Mesenchymal stem cell (in vitro differentiated cells and primary cell): ENCODE measurements at regions not wholly inside any gene's neighbourhood (a gene's known extent, or its start where the extent isn't known, plus 50 kb on each side); places are given as distances from the start of the nearest gene placed in this dataset.

Experiments used
- DNase-seq: peaks from one replicate; pipeline ENCODE4 v3.0.0-alpha.2; 2013
- H2AFZ ChIP-seq: one replicate; pipeline ENCODE4 v1.6.1; 2013; ENCODE audit warnings: low read depth, mild to moderate bottlenecking, control low read depth, inconsistent platforms, low read length, moderate library complexity
- H2AK5ac ChIP-seq: 2 replicates; pipeline ENCODE4 v1.6.1; 2013; ENCODE audit warnings: low read length, moderate library complexity, mild to moderate bottlenecking, inconsistent platforms; ENCODE audit not compliant: severe bottlenecking
- H2BK120ac ChIP-seq: one replicate; pipeline ENCODE4 v1.6.1; 2013; ENCODE audit warnings: low read depth, mild to moderate bottlenecking, inconsistent platforms, low read length, moderate library complexity
- H2BK12ac ChIP-seq, 2 experiments: one replicate each; pipeline ENCODE4 v1.6.1; 2013; ENCODE audit warnings: inconsistent platforms in 2 of 2, low read length in 2 of 2, mild to moderate bottlenecking in 2 of 2, moderate library complexity in 2 of 2, control low read depth in 1 of 2
- H2BK15ac ChIP-seq: one replicate; pipeline ENCODE4 v1.6.1; 2013; ENCODE audit warnings: mild to moderate bottlenecking, low read depth, inconsistent platforms; ENCODE audit not compliant: poor library complexity, severe bottlenecking
- H2BK5ac ChIP-seq: 2 replicates; pipeline ENCODE4 v1.6.1; 2013; ENCODE audit warnings: low read depth, mild to moderate bottlenecking, low read length, control low read depth, inconsistent platforms; ENCODE audit not compliant: poor library complexity, severe bottlenecking
- H3K14ac ChIP-seq, 2 experiments: one replicate each; pipeline ENCODE4 v1.6.1; 2013; ENCODE audit warnings: inconsistent platforms in 2 of 2, low read length in 2 of 2, control low read depth in 1 of 2, mild to moderate bottlenecking in 1 of 2, moderate library complexity in 1 of 2
- H3K18ac ChIP-seq, 2 experiments: one replicate each; pipeline ENCODE4 v1.6.1; 2013; ENCODE audit warnings: inconsistent platforms in 2 of 2, low read length in 2 of 2, control low read depth in 1 of 2, low read depth in 1 of 2, mild to moderate bottlenecking in 1 of 2
- H3K23ac ChIP-seq, 2 experiments: one replicate each; pipeline ENCODE4 v1.6.1; 2013; ENCODE audit warnings: inconsistent platforms in 2 of 2, low read length in 2 of 2, mild to moderate bottlenecking in 2 of 2, moderate library complexity in 2 of 2, control low read depth in 1 of 2
- H3K27ac ChIP-seq: 2 replicates; pipeline ENCODE4 v1.5.1; 2013; ENCODE audit warnings: mild to moderate bottlenecking, moderate library complexity, low read length, control low read depth, inconsistent platforms; ENCODE audit not compliant: poor library complexity, severe bottlenecking
- H3K27me3 ChIP-seq, 2 experiments: 2 replicates each; pipeline versions ENCODE4 v1.6.1 to v1.7.0; 2013; ENCODE audit warnings: low read length in 2 of 2, mild to moderate bottlenecking in 2 of 2, moderate library complexity in 2 of 2, control low read depth in 1 of 2, inconsistent platforms in 1 of 2; ENCODE audit not compliant: control insufficient read depth in 1 of 2, insufficient read depth in 1 of 2
- H3K36me3 ChIP-seq, 2 experiments: 2 replicates each; pipeline versions ENCODE4 v1.6.1 to v1.7.0; 2013; ENCODE audit warnings: low read length in 2 of 2, control low read depth in 1 of 2, inconsistent platforms in 1 of 2, low read depth in 1 of 2, mild to moderate bottlenecking in 1 of 2; ENCODE audit not compliant: insufficient read depth in 2 of 2, control insufficient read depth in 1 of 2
- H3K4ac ChIP-seq, 2 experiments: one replicate each; pipeline ENCODE4 v1.6.1; 2013; ENCODE audit warnings: inconsistent platforms in 2 of 2, low read length in 2 of 2, mild to moderate bottlenecking in 2 of 2, moderate library complexity in 2 of 2, control low read depth in 1 of 2, low read depth in 1 of 2
- H3K4me1 ChIP-seq: 2 replicates; pipeline ENCODE4 v1.6.1; 2013; ENCODE audit warnings: low read depth, low read length, control low read depth; ENCODE audit not compliant: control insufficient read depth, insufficient read depth
- H3K4me2 ChIP-seq: 2 replicates; pipeline ENCODE4 v1.6.1; 2013; ENCODE audit warnings: low read length, mild to moderate bottlenecking, inconsistent platforms; ENCODE audit not compliant: poor library complexity, severe bottlenecking
- H3K4me3 ChIP-seq, 2 experiments: 2 replicates each; pipeline versions ENCODE4 v1.5.1 to v1.7.0; 2013; ENCODE audit warnings: low read length in 2 of 2, mild to moderate bottlenecking in 2 of 2, control low read depth in 1 of 2, low read depth in 1 of 2; ENCODE audit not compliant: insufficient read depth in 1 of 2
- H3K79me1 ChIP-seq: replicated peaks from 2 replicates; pipeline ENCODE4 v1.6.1; 2013; ENCODE audit warnings: mild to moderate bottlenecking, control low read depth, low read length, inconsistent platforms; ENCODE audit not compliant: poor library complexity, severe bottlenecking
- H3K9ac ChIP-seq: 2 replicates; pipeline ENCODE4 v1.7.0; 2013; ENCODE audit warnings: mild to moderate bottlenecking, low read length, moderate library complexity
- H3K9me3 ChIP-seq: 2 replicates; pipeline ENCODE4 v1.7.0; 2013; ENCODE audit warnings: mild to moderate bottlenecking, low read length; ENCODE audit not compliant: control insufficient read depth
- H4K8ac ChIP-seq: one replicate; pipeline ENCODE4 v1.6.1; 2013; ENCODE audit warnings: inconsistent platforms, mild to moderate bottlenecking, low read length, moderate library complexity
- H4K91ac ChIP-seq: one replicate; pipeline ENCODE4 v1.6.1; 2013; ENCODE audit warnings: mild to moderate bottlenecking, low read length, inconsistent platforms
- WGBS: methylation state at CpG from one replicate; pipeline ENCODE4 v1.1.7; 2013; ENCODE audit warnings: mixed read lengths; 5-methylcytosine and 5-hydroxymethylcytosine counted together

DNA sequence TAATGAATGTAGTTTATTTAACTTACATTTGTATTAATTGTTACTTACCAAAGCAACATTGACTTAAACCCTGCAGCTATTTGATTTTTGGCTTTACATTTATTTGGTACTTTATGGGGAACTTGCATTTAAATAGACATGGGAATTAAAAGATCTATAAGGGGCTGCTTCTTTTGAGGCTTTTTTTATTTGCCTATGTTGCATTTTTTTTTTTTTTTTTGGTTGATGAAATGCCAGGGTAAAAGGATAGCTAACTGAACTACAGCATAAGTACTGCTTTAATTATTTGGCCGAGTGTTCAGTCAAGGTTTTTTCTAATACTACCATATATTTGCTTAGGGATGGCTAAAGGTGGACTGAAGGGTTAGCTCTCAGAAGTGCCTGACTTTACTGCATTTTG lies 62.5 kb upstream of the CDH4 start:
- no peak overlapping the region for H2BK12ac ChIP-seq
- H3K14ac ChIP-seq = no peak overlapping the region
- no peak overlapping the region for H2AK5ac ChIP-seq
- no peak overlapping the region for H3K9ac ChIP-seq
- H3K36me3 ChIP-seq = no peaks in the 10 kb centered on the region
- H3K18ac ChIP-seq = no peak overlapping the region
- H3K27me3 ChIP-seq = no peaks in the 10 kb centered on the region
- no peak overlapping the region for H3K4me2 ChIP-seq
- H2BK15ac ChIP-seq = no peak overlapping the region
- no peak overlapping the region for H3K4ac ChIP-seq
- H3K79me1 ChIP-seq = no peaks in the 10 kb centered on the region
- H3K4me3 ChIP-seq = no peak overlapping the region
- H4K91ac ChIP-seq = no peak overlapping the region
- peaks cover 16% of the 10 kb centered on the region for H3K4me1 ChIP-seq
- H3K9me3 ChIP-seq = peaks cover 7% of the 10 kb centered on the region
- no peak overlapping the region for H4K8ac ChIP-seq
- no peak overlapping the region for H3K23ac ChIP-seq
- H3K27ac ChIP-seq = no peak overlapping the region
- H2AFZ ChIP-seq = no peak overlapping the region
- H2BK5ac ChIP-seq = no peak overlapping the region
- no CpG with 5 or more reads among the region's 1 CpG for WGBS
- no peak overlapping the region for H2BK120ac ChIP-seq
- DNase-seq = no peak

DNA sequence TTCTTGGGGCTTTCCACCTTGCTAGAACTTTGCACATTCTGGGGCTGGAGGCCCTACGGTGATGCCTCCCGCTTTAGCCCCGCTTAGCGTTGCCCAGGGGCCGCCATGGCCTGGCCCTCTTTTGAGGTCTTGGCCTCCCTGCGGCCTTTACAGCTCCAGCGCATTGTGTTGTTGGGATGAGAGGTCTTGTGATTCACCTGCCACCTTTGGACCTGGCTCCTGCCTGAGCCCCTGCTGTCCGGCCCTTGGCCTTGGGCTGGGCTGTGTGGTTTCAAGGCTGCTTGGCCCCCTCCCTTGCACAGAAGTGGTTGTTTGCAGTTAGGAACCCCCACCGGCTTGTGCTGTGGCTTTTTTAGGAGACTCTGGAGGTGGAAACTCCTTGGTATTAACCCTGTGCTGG lies 61.0 kb upstream of the CDH4 start:
- Histone ChIP-seq H3K4me1 (peaks cover 12% of the 10 kb centered on the region), H3K4me2 (no peak overlapping the region), H2AFZ (no peak overlapping the region), H3K14ac (peak overlapping the region in 1 of 2 experiments; percentile 18), H3K27ac (no peak overlapping the region), H3K4ac (peak overlapping the region; percentile 17 to 86), H3K27me3 (peaks cover 0 to under 1% of the 10 kb centered on the region in 2 experiments), H3K79me1 (no peaks in the 10 kb centered on the region), H4K91ac (peak overlapping the region; percentile 79), H3K9me3 (peaks cover 14% of the 10 kb centered on the region), H3K9ac (no peak overlapping the region), H3K4me3 (no peak overlapping the region), H4K8ac (peak overlapping the region; percentile 75), H3K36me3 (no peaks in the 10 kb centered on the region), H2BK12ac (peak overlapping the region in 1 of 2 experiments; percentile 55), H3K18ac (peak overlapping the region; percentile 67), H2BK120ac (no peak overlapping the region), H2BK15ac (no peak overlapping the region), H2BK5ac (no peak overlapping the region), H2AK5ac (peak overlapping the region; percentile 25), H3K23ac (no peak overlapping the region)
- DNase-seq = no peak
- 88% methylated on average over 9 of the region's 9 CpGs for WGBS

DNA sequence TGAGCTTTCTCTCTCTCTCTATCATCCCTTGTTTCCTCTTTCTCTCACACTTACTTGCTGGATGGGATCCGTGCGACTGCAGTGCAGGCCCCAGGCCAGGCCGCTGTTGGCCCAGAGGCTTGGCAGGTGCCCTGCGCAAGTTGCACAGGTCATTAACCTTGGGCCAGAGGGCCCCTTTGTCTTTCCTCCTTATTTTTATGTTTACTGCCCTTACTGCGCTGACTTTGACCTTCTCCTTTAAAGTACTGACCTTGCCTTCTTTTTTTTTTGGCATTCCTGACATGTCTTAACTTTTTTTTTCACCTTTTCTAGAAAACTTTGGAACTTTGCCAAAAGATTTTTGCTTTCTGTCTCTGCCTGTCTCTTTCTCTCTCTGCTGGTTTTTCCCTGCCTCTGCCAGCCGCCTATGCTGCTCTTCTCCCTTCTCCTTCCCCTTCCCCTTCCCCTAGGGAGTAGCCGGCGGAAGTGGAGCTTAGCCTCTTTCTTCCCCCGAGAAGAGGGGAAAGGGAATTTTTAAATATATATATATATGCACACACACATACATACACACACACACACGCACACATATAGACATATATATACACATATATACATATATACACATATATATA lies 59.6 kb upstream of the CDH4 start:
- no peak for DNase-seq
- no peak overlapping the region for H2AFZ ChIP-seq
- no peak overlapping the region for H3K4ac ChIP-seq
- no peak overlapping the region for H3K23ac ChIP-seq
- no peaks in the 10 kb centered on the region for H3K79me1 ChIP-seq
- peak overlapping the region; percentile 33 for H3K27ac ChIP-seq
- H3K14ac ChIP-seq = no peak overlapping the region
- H4K91ac ChIP-seq = no peak overlapping the region
- H3K4me2 ChIP-seq = no peak overlapping the region
- no peak overlapping the region for H3K9ac ChIP-seq
- H3K36me3 ChIP-seq = no peaks in the 10 kb centered on the region
- H2BK5ac ChIP-seq = no peak overlapping the region
- peak overlapping the region; percentile 87 for H4K8ac ChIP-seq
- no peak overlapping the region for H3K4me3 ChIP-seq
- peak overlapping the region in 1 of 2 experiments; percentile 54 for H3K18ac ChIP-seq
- H3K9me3 ChIP-seq = peaks cover 14% of the 10 kb centered on the region
- peak overlapping the region; percentile 77 for H2BK15ac ChIP-seq
- peaks cover 0 to 6% of the 10 kb centered on the region in 2 experiments for H3K27me3 ChIP-seq
- no peak overlapping the region for H2BK120ac ChIP-seq
- H2BK12ac ChIP-seq = peak overlapping the region in 1 of 2 experiments; percentile 67
- H3K4me1 ChIP-seq = peaks cover 10% of the 10 kb centered on the region
- H2AK5ac ChIP-seq = no peak overlapping the region
- 73% methylated on average over 5 of the region's 10 CpGs for whole genome bisulfite sequencing

DNA sequence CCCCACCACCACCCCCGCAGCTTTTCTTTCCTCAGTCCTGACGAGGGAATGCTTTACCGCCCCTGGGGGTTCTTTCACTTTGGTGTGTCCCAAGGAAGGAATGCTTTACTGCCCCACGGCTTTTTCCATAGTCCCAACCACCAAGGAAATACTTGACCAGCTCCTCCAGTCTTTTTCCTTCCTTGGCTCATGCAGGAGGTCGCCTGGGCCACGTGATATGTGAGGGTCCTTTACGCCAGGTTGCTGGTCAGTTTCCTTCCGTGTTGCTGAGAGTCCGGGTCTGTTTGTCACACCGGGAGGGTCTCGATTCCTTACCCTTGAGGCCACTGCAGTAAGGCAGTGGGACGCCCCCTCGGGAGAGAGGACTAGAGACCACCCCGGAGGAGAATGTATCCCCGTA lies 58.9 kb upstream of the CDH4 start:
- no peak for DNase-seq
- no peak overlapping the region for H4K91ac ChIP-seq
- H3K27ac ChIP-seq = no peak overlapping the region
- no peak overlapping the region for H3K4me2 ChIP-seq
- H3K79me1 ChIP-seq = no peaks in the 10 kb centered on the region
- H3K4me1 ChIP-seq = peaks cover 7% of the 10 kb centered on the region
- WGBS = 90% methylated on average over 14 of the region's 15 CpGs
- no peak overlapping the region for H4K8ac ChIP-seq
- H3K18ac ChIP-seq = no peak overlapping the region
- H2BK15ac ChIP-seq = peak overlapping the region; percentile 80
- H2BK120ac ChIP-seq = no peak overlapping the region
- no peak overlapping the region for H3K23ac ChIP-seq
- H3K27me3 ChIP-seq = peaks cover 0 to 6% of the 10 kb centered on the region in 2 experiments
- H3K14ac ChIP-seq = no peak overlapping the region
- no peak overlapping the region for H3K4me3 ChIP-seq
- H2BK12ac ChIP-seq = no peak overlapping the region
- no peaks in the 10 kb centered on the region for H3K36me3 ChIP-seq
- no peak overlapping the region for H3K4ac ChIP-seq
- H3K9ac ChIP-seq = no peak overlapping the region
- H2BK5ac ChIP-seq = no peak overlapping the region
- peak overlapping the region; percentile 69 for H2AK5ac ChIP-seq
- peaks cover 14% of the 10 kb centered on the region for H3K9me3 ChIP-seq
- no peak overlapping the region for H2AFZ ChIP-seq
